ENCODE measurements at regions not wholly inside any gene's neighbourhood (a gene's known extent, or its start where the extent isn't known, plus 50 kb on each side); places are given as distances from the start of the nearest gene placed in this dataset.

DNA sequence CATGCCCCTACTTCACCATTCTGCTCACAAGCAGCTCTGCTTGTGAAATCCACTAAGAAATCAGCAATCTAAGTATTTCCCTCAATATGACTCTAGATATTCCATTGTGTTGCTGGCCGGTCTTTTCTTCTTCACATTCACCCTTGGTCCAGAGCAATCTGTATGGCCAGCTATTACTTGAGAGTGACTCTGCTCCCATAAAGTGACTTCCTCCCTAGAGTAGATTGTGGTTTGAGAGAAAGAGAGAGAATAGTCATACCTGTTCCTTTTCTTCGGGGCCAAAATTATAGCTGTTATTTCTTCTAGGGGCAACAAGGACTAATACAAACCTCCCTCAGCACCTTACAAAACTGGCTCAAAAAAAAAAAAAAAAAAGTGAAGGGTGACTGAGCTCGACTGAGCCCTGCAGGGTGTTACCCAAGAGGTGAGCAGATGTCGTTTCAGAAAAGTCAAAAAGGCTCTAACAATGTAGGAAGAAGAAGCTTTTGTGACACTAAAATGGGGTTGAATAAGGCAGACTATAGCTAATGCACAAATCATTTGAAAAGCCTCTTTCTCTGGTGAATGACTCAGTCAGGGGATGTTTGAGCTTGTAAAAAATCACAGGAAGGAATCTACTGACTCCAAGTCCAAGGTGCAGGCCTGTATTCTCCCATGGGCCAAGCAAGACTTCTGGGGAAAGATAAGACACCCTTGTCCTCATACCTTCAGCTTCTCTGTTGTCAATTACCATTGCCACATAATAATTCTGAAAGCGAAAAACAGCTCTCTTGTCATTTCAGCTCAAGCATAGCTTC is 161.0 kb upstream of the SLC24A5 start:
- no peak for DNase-seq (ENCODE audit: low read depth, low spot score)
- in situ Hi-C loops (cut with HindIII; ENCODE audit: low pct_unique_long_range_greater_than_20kb, low sequenced_read_pairs) = no loop called here
- Histone ChIP-seq H3K27ac (ENCODE audit: low read length) (no peak overlapping the region), H3K4me1 (ENCODE audit: control insufficient read depth, insufficient read depth, low read length) (no peaks in the 10 kb centered on the region), H3K4me3 (ENCODE audit: low read depth in 2 of 2, low read length in 2 of 2) (no peak overlapping the region), H3K36me3 (ENCODE audit: control insufficient read depth, insufficient read depth, low read length) (no peaks in the 10 kb centered on the region), H3K27me3 (ENCODE audit: control insufficient read depth, insufficient read depth, low read length) (no peaks in the 10 kb centered on the region), H3K9me3 (ENCODE audit: control insufficient read depth, insufficient read depth, low read depth, low read length) (no peaks in the 10 kb centered on the region)
- no TSS peak for BruUV-seq (replicated peaks)
- ChIA-PET POLR2A (no interaction called here), CTCF (no interaction called here)
- ATAC-seq = no peak
- intact Hi-C loops (cut with micrococcal nuclease; ENCODE audit: unreplicated experiment) = no loop called here
- TF ChIP-seq, protein P1, sequence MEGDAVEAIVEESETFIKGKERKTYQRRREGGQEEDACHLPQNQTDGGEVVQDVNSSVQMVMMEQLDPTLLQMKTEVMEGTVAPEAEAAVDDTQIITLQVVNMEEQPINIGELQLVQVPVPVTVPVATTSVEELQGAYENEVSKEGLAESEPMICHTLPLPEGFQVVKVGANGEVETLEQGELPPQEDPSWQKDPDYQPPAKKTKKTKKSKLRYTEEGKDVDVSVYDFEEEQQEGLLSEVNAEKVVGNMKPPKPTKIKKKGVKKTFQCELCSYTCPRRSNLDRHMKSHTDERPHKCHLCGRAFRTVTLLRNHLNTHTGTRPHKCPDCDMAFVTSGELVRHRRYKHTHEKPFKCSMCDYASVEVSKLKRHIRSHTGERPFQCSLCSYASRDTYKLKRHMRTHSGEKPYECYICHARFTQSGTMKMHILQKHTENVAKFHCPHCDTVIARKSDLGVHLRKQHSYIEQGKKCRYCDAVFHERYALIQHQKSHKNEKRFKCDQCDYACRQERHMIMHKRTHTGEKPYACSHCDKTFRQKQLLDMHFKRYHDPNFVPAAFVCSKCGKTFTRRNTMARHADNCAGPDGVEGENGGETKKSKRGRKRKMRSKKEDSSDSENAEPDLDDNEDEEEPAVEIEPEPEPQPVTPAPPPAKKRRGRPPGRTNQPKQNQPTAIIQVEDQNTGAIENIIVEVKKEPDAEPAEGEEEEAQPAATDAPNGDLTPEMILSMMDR (IDR thresholded peaks at IDR 0.05) = no peak
- TF ChIP-seq, protein P2, sequence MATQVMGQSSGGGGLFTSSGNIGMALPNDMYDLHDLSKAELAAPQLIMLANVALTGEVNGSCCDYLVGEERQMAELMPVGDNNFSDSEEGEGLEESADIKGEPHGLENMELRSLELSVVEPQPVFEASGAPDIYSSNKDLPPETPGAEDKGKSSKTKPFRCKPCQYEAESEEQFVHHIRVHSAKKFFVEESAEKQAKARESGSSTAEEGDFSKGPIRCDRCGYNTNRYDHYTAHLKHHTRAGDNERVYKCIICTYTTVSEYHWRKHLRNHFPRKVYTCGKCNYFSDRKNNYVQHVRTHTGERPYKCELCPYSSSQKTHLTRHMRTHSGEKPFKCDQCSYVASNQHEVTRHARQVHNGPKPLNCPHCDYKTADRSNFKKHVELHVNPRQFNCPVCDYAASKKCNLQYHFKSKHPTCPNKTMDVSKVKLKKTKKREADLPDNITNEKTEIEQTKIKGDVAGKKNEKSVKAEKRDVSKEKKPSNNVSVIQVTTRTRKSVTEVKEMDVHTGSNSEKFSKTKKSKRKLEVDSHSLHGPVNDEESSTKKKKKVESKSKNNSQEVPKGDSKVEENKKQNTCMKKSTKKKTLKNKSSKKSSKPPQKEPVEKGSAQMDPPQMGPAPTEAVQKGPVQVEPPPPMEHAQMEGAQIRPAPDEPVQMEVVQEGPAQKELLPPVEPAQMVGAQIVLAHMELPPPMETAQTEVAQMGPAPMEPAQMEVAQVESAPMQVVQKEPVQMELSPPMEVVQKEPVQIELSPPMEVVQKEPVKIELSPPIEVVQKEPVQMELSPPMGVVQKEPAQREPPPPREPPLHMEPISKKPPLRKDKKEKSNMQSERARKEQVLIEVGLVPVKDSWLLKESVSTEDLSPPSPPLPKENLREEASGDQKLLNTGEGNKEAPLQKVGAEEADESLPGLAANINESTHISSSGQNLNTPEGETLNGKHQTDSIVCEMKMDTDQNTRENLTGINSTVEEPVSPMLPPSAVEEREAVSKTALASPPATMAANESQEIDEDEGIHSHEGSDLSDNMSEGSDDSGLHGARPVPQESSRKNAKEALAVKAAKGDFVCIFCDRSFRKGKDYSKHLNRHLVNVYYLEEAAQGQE (IDR thresholded peaks at IDR 0.05; ENCODE audit: insufficient read depth in 1 of 2, low read depth in 2 of 2, low read length in 1 of 2) = no peak
- no peak for TF ChIP-seq POLR2AphosphoS5 (IDR thresholded peaks at IDR 0.05; ENCODE audit: low read depth, low read length)
- TF ChIP-seq SIN3A (IDR thresholded peaks at IDR 0.05; ENCODE audit: borderline replicate concordance, insufficient read depth, low read depth, low read length) = no peak
- no peak for TF ChIP-seq TCF7L2 (IDR thresholded peaks at IDR 0.05; ENCODE audit: low read depth, low read length)

DNA sequence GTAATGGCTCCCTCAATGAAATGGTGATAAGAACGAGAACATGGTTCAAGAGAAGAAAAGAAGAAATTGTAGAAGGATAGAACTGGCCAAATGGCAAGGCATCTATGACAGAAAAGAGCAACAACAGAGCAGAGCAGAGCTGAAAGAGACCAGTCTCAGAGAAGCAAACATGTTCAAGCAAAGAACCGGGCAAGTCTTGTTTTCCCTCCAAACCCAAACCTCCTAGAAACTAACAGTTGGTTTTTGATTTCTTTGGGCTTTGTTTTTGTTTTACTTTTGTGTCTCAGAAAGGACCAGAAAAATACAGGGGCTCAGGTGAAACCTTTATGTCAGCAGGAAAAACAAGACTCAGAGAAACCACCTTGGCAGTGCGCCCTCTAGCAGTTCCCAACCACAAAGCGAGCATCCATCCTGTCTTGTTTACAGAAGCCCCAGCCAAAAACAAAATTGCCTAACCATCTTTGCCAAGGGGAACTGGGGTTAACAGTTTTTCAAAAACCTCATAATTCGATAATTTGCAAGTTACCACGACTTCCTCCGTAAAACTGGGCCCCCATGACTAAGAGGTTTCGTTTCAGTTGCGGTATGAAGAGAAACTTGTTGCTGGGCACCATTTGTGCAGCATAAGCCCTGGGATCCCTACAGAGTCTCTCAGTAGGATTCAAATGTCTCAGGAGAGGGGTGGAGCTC is 159.2 kb upstream of the SLC24A5 start:
- ChIA-PET POLR2A (interaction anchor here (0.6 kb wide), 1 partner anchor 89 kb away, joined by 3 read pairs; no protein-coding TSS in a partner anchor), CTCF (no interaction called here)
- no peaks in the 10 kb centered on the region for H3K9me3 ChIP-seq (ENCODE audit: control insufficient read depth, insufficient read depth, low read depth, low read length)
- H3K4me1 ChIP-seq (ENCODE audit: control insufficient read depth, insufficient read depth, low read length) = no peaks in the 10 kb centered on the region
- H3K36me3 ChIP-seq (ENCODE audit: control insufficient read depth, insufficient read depth, low read length) = no peaks in the 10 kb centered on the region
- no peak overlapping the region for H3K4me3 ChIP-seq (ENCODE audit: low read depth in 2 of 2, low read length in 2 of 2)
- TF ChIP-seq, protein P2 (IDR thresholded peaks at IDR 0.05; ENCODE audit: insufficient read depth in 1 of 2, low read depth in 2 of 2, low read length in 1 of 2) = no peak
- TF ChIP-seq POLR2AphosphoS5 (IDR thresholded peaks at IDR 0.05; ENCODE audit: low read depth, low read length) (no peak), TCF7L2 (IDR thresholded peaks at IDR 0.05; ENCODE audit: low read depth, low read length) (no peak), SIN3A (IDR thresholded peaks at IDR 0.05; ENCODE audit: borderline replicate concordance, insufficient read depth, low read depth, low read length) (no peak)
- TF ChIP-seq, protein P1 (IDR thresholded peaks at IDR 0.05) = no peak
- DNase-seq (ENCODE audit: low read depth, low spot score) = no peak
- intact Hi-C loops (cut with micrococcal nuclease; ENCODE audit: unreplicated experiment) = no loop called here
- ATAC-seq = no peak
- in situ Hi-C loops (cut with HindIII; ENCODE audit: low pct_unique_long_range_greater_than_20kb, low sequenced_read_pairs) = no loop called here
- H3K27ac ChIP-seq (ENCODE audit: low read length) = no peak overlapping the region
- no TSS peak for BruUV-seq (replicated peaks)
- H3K27me3 ChIP-seq (ENCODE audit: control insufficient read depth, insufficient read depth, low read length) = no peaks in the 10 kb centered on the region
